GM19025 (cell line): ENCODE measurements at regions not wholly inside any gene's neighbourhood (a gene's known extent, or its start where the extent isn't known, plus 50 kb on each side); places are given as distances from the start of the nearest gene placed in this dataset.

Source experiments
- ATAC-seq: cut with Tn5 transposase; IDR thresholded peaks from one replicate; pipeline ENCODE4 v1.9.1; 2021; ENCODE audit warnings: mild to moderate bottlenecking, low read depth, moderate library complexity; ENCODE audit not compliant: unreplicated experiment

DNA sequence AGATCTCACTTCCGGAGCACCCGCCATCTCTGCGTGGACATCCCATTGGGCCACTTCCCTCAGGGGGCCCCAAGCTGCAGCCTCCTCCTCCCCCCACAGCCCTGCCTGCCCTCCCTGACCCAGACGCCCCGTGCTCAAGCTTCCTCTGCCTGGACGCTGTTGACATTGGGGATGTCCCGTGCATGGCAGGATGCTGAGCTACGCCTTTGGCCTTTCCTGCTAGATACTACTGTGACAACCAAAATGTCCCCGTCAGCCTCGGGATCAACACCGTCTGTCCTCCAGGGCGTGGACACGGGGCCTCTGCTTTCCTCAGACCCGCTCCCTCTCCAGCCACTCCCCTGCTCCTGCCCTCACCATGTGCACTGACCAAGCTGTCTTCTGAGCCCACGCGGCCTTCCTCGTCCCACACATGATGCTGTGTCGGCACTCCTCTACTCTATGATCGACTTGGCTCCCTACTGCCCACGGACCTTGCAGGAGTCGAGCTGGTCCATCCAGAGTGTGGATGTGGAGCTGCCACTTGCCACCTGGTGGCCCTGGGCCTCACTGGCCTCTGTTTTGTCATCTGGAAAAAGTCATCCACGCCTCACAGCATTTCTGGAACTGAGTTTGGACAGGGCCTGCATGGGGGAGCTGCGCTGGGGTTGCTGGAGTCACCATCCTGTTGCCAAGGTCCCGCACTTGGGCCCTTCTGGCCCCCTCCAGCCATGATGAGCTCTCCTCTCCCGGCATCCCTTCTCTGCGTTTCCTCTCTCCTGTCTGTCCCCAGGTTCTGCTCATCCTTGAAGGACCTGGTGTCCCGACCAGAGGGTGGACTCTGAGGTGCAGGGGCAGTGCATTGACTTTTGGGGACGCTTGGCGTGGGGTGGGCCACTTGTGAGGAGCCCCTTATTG is 221.7 kb upstream of the CIBAR2 start:
- ATAC-seq, result no peak

DNA sequence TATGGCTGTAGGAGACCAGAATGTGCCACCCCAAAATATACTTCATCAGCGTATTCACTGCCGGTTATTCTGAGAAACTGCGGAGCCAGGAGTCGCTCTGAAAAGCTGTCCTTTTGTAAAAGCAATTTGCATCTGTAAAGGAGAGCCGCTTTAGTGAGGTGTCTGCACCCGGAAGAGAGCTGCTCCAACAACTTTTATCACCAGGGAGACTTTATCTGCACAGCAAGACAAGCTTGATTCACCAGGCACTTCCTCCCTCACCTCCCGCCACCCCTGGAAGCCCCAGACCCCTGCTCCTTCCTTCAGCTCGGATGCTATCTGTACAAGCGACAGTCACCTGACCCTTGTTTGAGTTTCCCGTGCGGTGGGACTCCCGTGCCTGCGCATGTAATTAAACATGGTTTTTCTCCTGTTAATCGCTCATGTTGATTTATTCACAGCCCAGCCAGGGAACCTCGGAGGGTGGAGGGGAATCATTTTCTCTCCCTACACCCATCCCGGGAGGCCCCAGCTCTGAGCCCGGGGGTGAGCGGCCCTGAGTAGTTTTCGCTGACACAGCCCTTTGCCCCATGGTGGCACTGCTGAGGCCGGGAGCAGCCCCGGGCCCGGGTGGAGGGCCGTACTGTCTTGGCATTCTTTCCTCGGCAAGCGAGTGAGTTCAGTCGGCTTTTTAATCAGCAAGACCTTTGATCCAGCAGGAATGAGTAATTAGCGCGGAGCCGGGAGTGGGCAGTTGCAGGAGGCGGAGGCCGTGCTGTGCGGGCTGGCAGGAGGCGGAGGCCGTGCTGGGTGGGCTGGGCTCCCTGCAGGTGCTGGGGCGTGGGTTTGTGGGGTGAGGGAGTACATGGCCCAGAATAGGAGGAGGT is 222.7 kb upstream of the CIBAR2 start:
- no peak for ATAC-seq

DNA sequence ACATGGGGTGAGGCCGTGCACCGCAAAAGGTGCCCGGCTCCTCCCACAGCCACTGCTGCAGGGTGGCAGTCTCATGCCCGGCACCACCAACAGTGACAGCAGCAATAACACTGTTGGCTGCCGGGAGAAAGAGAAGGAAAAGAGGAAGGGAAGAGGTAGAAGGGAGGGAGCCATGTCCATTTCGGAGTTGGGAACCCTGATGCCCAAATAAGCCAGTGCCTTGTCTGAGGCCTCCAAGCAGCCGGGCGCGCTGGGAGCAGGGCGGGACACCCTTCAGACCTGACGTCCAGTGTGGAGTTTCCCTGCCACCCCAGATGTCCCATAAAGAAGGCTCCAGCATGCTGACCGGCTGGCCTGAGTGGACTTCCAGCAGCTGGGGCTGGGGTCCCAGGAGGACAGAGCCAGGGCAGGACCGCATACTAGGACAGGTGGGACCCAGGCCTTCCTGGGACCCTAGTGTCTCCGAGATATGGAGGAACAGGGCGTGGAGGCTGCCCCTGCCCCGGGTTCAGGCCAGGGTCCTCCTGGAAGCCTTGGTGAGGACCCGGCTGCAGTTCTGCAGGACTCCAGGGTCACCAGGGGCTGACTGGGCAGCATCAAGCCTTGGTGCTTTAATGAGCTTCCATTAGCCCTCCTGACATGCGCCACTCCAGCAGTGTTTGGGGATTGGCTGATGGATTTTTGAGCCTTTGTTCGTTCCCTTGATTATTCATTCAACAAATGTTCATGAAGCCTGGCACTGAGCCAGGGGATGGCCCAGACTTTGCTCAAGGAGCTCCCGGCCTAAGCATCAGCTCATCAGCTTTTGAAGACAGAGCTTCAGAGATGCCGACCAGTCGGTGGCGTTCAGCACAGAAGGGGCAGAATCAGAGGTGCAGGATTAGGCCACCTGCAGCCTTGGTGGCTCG is 223.6 kb upstream of the CIBAR2 start:
- no peak for ATAC-seq

DNA sequence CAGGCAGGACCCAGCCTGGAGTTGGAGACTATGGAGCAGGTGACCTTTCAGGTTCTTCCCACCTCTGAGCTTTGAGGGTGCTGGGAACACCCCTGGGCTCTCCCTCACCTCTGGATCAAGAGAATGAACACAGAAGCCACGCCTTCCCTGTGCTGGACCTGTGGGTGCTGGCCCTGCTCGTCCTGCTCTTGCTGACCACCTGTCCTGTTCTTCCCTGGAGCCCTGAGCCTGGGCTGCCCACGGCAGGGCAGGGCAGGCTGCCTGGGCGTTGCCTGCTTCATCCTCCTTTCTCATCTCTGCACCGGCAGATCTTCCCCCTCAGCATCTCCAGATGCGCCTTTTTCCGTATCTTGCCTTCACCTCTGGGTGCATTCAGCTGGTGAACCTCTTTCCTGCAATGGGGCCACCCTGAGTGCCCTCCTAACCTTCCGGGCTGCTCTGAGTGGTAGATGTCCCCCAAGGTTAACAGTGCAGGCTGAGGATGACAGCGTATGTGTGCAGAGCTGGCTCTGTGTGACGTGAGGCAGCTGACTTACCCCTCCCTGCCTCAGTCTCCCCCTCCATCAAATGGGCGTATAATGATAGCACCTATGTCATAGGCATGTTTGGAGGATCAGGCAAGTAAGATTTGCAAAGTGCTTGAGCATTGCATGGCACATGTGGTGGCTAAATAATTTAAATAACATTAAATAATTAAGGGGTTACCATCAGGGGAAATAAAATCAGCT is 225.8 kb upstream of the CIBAR2 start:
- ATAC-seq, result no peak

DNA sequence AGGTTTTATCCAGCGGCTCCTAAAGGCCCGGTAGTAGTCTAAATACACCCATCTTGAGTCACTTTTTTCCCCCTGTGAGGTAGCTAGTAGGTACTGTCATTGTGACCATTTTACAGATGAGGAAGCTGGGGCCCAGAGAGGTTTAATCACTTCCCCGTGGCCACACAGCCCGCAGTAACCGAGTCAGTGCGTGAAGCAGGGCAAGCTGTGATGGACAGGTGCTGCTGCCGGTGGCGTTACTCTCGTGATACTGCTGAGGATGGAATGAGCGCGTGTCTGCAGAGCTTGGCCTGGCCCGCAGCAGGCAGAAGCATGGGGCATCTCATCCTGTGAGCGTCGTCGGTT is 226.3 kb upstream of the CIBAR2 start:
- ATAC-seq, result no peak

DNA sequence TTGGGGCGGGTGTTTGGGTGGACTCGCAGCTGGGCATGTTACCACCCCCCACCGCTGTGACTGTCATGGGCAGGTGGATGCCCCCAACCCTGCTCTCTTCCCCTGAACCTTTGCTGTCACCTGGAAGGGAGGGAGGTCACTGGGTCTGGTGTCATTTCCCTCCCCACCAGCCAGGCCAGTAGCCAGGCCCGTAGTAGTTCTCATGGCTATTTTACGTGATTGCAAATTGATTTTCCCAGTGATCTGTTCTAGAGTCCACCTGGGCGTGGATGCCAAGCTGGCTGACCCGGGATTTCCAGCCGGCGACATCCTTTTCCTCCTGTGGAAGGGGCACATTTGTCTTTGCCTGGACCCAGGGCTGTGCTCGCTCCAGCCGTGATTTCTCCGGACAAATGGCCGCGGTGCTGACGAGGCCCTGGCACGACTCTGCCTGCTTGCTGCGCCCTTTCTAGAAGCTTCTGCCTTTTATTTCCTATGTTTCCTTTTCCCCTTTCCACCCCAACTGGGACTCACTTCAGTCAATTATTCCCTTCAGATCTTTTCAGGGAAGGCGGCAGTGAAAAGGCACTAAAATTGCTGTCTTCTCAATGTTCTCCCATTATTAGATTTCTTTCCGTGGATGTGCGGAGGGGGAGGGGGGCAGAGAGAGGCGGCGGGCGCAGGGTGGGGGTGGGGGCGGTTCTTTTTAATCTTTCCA is 226.9 kb upstream of the CIBAR2 start:
- no peak for ATAC-seq

DNA sequence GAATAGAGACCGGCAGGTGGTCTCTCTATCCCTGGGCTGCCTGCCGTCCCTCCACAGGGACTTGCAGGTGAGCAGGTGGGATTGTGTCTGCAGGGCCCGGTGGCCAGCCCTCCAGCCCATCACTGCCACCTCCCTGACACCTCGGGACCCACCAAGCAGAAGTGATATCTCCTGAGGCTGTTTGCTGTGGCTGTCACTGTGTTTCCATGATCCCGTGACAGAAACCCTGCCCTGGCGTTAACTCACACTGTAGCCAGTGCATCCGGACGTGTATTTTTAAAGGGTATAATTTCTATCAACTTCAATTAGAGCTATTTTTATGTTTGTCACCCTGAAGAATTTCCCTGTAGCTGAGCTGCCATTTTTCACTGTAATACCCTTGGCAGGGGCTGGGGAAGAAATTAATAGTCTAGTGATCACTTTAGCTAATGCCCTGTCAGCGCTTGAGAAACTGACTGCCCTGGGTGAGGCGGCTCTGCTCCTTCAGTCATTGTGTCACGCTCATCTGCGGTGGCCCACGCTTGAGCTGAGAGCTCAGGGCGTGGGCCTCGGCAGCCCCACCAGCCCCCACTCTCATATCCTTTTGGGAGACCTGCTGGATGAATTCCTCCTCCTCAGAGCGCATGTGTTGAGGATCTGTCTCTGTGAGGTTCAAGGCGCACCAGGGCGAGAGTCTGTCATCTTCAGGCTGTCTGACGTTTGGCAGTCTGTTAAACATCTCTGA is 229.9 kb upstream of the CIBAR2 start:
- no peak for ATAC-seq

DNA sequence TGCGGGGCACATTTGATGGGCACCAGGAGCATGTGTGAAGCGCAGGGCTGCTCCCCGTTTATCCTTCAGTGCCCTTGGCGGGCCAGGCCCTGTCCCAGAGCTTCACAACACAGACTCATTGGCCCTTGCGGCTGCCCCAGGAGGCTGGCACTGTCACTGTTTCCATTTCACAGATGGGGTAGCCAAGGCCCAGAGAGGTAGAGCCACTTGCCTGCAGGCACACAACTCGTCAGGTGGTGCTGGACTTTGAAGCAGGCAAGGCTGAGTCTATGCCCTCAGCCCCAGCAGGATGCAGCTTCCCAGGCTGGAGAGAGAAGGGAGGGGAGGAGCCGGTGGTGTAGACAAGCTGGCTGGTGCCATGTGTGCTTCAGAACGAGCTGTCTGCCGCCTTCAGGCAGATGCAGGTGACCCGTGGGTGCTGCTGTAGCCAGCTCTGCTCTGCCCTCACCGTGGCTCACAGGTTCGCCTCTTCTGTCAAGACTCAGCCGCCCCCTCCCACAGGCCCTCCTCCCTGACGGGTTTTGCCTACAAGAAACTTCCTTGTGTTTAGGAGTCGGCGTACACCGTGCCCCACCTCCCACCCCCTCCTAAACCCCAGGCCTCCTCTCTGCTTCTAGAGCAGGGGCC is 232.3 kb upstream of the CIBAR2 start:
- no peak for ATAC-seq

DNA sequence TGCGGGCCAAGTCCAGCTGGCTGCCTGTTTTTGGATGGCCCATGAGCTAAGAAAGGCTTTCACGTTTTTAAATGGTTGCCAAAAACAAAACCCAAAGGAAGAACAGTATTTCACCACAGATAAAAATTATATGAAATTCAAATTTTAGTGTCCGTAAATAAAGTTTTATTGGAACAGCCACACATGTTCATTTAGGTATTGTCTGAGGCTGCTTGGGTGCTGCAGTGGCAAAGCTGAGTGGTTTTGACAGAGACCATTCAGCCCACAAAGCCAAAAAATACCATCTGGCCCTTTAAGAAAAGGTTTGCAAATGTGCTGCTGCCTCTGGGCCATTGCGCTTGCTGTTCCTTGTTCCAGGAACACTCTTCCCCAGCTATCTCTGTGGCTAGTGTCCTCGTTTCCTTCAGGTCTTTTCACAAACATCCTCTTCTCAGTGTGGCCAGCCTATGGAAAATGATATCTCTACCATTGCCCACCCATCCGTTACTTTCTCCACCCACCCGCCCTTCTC is 232.9 kb upstream of the CIBAR2 start:
- ATAC-seq, result no peak

DNA sequence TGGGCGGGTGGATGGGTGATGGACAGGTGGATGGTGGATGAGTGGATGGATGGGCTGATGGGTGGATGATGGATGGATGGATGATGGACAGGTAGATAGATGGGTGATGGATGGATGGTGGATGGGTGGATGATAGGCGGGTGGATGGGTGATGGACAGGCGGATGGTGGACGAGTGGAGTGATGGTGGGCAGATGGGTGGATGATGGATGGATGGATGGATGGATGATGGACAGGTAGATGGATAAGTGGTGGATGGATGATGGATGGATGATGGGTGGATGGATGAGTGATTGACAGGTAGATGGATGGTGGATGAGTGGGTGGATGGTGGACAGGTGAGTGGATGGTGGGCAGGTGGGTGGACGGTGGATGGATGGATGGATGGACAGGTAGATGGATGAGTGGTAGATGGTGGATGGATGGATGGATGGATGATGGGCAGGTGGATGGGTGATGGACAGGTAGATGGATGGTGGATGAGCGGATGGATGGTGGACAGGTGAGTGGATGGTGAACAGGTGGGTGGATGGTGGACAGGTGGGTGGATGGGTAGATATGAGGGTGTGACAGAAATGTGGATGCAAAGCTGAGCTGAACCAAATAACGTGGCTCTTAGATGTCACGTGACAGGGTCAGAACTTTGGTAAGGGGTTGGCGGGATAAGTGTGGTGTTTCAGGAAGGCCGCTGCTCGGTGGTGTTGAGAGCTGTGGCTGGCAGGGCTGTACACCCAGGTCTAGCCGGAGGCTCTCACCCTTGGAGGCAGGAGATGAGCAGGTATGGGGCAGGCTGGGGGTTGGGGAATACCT is 234.3 kb upstream of the CIBAR2 start:
- ATAC-seq, result no peak

DNA sequence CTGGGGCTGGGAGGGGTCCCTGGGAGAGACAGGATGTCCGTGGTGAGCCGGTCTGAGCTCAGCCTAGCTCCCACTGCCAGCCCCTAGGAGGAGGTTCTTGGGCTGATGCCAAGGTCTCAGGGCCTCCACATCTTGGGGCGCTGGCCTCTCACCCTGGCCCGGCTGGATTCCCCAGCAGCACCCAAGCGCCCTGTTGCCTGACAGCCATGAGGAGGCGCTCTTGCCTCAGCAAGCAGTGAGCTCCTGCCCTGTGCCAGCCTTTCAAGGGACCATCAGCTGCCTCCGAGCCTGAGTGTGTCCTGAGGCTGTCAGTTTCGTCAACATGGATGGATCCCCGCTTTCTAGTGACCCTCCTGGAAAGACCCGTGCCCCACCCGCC is 234.9 kb upstream of the CIBAR2 start:
- ATAC-seq, result no peak

DNA sequence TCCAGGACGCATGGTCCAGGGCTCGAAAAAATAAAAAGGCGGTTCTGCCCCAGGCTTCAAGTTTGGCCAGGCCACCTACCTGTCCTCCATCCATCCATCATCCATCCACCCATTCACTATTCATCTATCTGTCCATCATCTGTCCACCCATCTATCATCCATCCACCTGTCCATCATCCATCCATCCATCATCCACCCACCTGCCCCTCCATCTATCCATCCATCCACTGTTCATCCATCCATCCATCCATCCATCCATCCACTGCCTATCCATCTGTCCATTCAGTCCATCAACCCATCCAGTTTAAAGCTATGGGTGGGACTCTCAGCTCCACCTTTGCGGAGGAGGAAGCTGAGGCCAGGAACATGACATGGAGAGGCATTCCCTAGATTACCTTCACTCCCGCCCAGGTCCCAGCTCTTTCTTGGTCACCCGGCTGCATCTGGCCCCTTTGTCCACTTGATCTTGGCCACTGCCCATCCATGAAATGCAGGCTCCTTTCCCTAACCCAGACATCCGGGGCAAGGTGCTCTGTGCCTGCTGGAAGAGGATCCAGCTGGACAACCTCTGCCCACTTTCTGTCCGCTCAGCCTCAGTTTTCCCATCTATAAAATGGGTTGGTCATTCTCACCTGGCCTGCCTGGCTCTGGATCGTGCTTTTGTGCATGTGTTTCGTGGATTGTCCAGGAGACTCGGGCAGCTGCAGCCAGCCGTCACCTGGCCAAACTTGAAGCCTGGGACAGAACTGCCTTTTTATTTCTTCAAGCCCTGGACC is 236.0 kb upstream of the CIBAR2 start:
- ATAC-seq, result no peak

DNA sequence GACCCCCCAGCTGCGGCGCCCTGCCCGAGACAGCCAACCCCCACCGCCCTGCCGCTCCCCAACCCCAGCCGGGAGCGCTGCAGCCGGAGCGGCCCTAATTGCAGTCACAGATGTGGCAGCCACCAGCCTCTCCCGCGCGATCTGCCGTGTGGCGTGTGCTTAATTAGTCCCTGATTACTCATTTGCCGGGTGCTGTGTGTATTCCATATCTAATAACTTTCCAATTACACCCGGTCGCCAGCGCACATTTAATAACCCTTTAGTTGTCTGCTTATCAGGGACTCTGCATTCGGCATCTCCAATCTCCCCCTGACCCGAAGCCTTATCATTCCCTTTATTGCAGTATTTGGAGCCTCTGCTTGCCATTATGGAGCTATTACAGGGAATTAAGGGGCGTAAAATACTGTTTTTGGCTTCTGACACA is 236.7 kb upstream of the CIBAR2 start:
- ATAC-seq, result no peak

DNA sequence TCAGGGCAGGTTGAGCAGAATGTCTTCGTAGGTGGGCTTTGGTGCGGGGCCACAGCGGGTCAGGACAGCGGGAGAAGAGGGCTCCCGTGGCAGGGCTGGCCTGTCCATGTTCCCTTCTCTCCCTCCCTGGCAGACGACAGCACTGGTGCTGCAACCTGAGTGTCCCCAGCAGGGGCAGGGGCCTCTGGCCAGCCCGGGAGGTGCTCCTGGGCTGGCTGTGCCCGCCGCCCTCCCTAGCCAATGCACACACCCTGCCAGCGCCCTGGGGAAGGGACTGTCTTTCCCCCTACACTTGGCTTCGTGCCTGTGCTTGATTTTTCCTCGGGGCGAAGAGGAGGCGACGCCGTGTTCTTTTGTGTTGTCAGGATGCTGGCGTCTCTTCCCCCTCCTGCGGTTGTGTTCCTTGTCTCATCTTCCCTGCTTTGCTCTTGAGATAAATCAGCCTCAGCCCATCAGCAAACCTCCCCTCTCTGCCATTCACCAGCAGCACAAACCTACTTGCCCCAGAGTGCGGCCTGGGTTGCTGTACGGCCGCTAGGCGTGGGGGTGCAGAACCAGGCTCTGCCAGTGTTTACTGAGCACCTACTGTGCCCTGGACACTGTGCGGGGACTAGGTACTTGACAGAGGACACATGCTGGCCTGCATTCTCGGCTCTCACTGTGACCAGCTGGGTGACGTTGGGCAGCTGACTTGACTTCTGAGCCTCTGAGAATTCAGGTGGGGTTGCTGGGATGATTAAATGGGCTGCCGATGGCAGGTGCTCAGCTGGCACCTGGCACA is 237.3 kb upstream of the CIBAR2 start:
- no peak for ATAC-seq

DNA sequence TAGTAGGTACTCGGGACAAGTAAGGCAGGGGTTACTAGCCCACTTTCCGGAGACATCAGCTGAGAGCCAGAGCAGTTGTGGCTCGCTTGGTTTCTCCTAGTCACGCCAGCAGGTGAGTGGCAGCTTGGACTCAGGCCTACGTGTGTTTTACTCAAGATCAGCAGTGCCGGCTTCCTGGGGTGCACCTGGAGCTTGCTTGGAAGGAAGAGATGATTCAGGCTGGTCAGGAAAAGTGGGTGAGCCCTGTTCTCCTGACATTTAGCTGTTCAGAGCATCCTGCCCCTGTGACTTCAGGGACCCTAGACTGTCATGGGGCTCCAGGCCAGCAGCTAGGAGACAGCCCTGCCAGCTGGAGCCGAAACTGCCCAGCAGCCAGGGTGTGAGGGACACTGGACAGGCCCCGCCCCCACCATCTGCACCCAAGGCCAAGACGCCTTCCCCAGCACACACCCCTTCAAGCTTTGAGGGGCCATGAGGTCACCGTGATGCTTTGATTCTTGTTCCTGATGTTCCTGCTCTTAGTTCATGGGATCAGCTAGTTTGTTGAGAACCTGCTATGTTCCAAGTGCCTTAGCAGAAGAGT is 238.0 kb upstream of the CIBAR2 start:
- no peak for ATAC-seq
